Endodermal cell (in vitro differentiated cells): ENCODE measurements at regions not wholly inside any gene's neighbourhood (a gene's known extent, or its start where the extent isn't known, plus 50 kb on each side); places are given as distances from the start of the nearest gene placed in this dataset.

Source experiments
- DNase-seq: peaks from one replicate; pipeline ENCODE4 v3.0.0-alpha.2; 2017
- H3K27ac ChIP-seq: 2 replicates; pipeline ENCODE4 v1.5.1; 2013; ENCODE audit warnings: mild to moderate bottlenecking, low read depth, low read length, moderate library complexity
- H3K27me3 ChIP-seq: 2 replicates; pipeline ENCODE4 v1.6.1; 2013; ENCODE audit warnings: mild to moderate bottlenecking, low read length, moderate library complexity; ENCODE audit not compliant: insufficient read depth, control insufficient read depth, poor library complexity, severe bottlenecking
- H3K36me3 ChIP-seq: 2 replicates; pipeline ENCODE4 v1.7.0; 2013; ENCODE audit warnings: mild to moderate bottlenecking, low read length, moderate library complexity; ENCODE audit not compliant: control insufficient read depth, insufficient read depth
- H3K4me1 ChIP-seq: one replicate; pipeline ENCODE4 v1.7.0; 2013; ENCODE audit warnings: low read length; ENCODE audit not compliant: control insufficient read depth, insufficient read depth
- H3K4me3 ChIP-seq: 2 replicates; pipeline ENCODE4 v1.5.1; 2013; ENCODE audit warnings: mild to moderate bottlenecking, low read length, moderate library complexity
- H3K9ac ChIP-seq: 2 replicates; pipeline ENCODE4 v1.6.1; 2013; ENCODE audit warnings: mild to moderate bottlenecking, low read length, moderate library complexity; ENCODE audit not compliant: poor library complexity, severe bottlenecking; ENCODE audit errors: extremely low read depth
- H3K9me3 ChIP-seq: 2 replicates; pipeline ENCODE4 v1.6.1; 2013; ENCODE audit warnings: mild to moderate bottlenecking, low read length, moderate library complexity; ENCODE audit not compliant: control insufficient read depth
- H3K27ac Mint-ChIP-seq: 2 replicates; pipeline ENCODE4 v1.8.0; 2020; ENCODE audit warnings: mixed read lengths
- H3K27me3 Mint-ChIP-seq: 2 replicates; pipeline ENCODE4 v1.8.0; 2021; ENCODE audit warnings: mild to moderate bottlenecking, mixed read lengths; ENCODE audit not compliant: insufficient read depth
- H3K36me3 Mint-ChIP-seq: 2 replicates; pipeline ENCODE4 v1.8.0; 2020; ENCODE audit warnings: low read depth, mixed read lengths
- H3K4me1 Mint-ChIP-seq: 2 replicates; pipeline ENCODE4 v1.8.0; 2020; ENCODE audit warnings: mixed read lengths
- H3K4me3 Mint-ChIP-seq: 2 replicates; pipeline ENCODE4 v1.8.0; 2020; ENCODE audit warnings: mild to moderate bottlenecking, moderate library complexity, mixed read lengths
- H3K9me3 Mint-ChIP-seq: 2 replicates; pipeline ENCODE4 v1.8.0; 2020; ENCODE audit warnings: mild to moderate bottlenecking, mixed read lengths
- WGBS, 2 experiments: methylation state at CpG; one replicate each; pipeline versions ENCODE4 v1.1.5 to v1.1.7; 2013; ENCODE audit warnings: missing lambda C conversion rate in 2 of 2, mixed read lengths in 1 of 2; ENCODE audit not compliant: insufficient coverage in 1 of 2, insufficient read length in 1 of 2; 5-methylcytosine and 5-hydroxymethylcytosine counted together
- TF ChIP-seq, protein P1 (sequence below): fragments of 200-600 bp; sonication (generic); conservative IDR thresholded peaks from 2 replicates; pipeline ENCODE4 v1.5.0; 2021; ENCODE audit warnings: antibody characterized with exemption, mild to moderate bottlenecking

DNA sequence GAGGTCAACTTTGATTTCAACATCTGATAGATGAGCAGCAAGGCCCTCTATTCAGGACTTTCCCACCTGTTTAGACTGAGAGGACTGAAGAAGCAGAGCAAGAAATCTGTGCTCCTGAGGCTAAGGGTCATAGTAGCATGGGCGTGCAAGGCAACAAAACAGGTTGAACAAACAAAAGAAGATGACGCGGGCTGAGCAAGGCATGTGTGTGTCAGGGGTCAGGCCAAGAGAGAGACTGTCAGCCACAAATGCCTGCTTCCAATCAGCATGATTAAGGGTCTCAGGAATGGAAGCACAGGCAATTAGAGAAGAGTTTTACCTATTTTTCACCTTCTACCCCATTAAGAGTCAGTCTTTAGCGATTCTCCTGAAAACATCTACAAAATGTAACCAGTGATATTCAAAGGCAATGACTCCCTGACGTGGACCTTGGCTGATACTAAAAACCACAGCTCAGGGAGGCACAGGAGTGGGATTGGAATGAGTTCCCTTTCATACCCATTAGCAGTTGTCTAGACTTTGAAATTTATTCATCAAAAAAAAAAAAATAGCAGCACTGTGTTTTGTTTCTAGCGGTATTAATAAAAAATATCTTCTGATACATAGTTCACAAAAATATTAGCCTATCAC is 81.9 kb downstream of the DYNAP start:
- TF ChIP-seq, protein P1, sequence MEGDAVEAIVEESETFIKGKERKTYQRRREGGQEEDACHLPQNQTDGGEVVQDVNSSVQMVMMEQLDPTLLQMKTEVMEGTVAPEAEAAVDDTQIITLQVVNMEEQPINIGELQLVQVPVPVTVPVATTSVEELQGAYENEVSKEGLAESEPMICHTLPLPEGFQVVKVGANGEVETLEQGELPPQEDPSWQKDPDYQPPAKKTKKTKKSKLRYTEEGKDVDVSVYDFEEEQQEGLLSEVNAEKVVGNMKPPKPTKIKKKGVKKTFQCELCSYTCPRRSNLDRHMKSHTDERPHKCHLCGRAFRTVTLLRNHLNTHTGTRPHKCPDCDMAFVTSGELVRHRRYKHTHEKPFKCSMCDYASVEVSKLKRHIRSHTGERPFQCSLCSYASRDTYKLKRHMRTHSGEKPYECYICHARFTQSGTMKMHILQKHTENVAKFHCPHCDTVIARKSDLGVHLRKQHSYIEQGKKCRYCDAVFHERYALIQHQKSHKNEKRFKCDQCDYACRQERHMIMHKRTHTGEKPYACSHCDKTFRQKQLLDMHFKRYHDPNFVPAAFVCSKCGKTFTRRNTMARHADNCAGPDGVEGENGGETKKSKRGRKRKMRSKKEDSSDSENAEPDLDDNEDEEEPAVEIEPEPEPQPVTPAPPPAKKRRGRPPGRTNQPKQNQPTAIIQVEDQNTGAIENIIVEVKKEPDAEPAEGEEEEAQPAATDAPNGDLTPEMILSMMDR = no peak
- Histone ChIP-seq H3K4me3 (no peak overlapping the region), H3K9ac (no peak overlapping the region), H3K27me3 (no peaks in the 10 kb centered on the region), H3K27ac (no peak overlapping the region), H3K9me3 (peaks cover 5% of the 10 kb centered on the region), H3K36me3 (no peaks in the 10 kb centered on the region), H3K4me1 (no peaks in the 10 kb centered on the region)
- Mint-ChIP-seq H3K36me3 (no peaks in the 10 kb centered on the region), H3K4me1 (no peaks in the 10 kb centered on the region), H3K27ac (no peak overlapping the region), H3K9me3 (peaks cover 19% of the 10 kb centered on the region), H3K27me3 (no peaks in the 10 kb centered on the region), H3K4me3 (no peak overlapping the region)
- DNase-seq = no peak
- 85 to 87% methylated on average over 5 of the region's 6 CpGs for WGBS, 2 experiments

DNA sequence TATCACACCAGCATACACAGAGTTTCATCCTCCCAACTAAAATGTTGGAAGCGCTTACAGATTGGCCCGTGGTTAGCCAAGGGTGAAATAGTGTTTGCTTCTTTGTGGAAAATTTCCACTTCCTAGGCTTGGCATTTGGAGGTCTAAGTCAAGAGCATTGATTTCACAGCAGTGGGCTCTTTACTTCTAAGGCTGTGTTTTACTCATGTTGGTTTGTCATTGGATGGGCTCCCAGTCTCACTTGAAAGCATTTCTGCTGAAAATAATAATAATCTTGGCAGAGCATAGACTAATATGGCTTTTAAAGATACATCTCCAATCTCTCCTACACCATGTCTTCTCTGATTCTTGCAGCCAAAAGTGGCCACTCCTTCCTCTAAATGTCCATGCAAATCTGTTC is 82.9 kb downstream of the DYNAP start:
- no peak for DNase-seq
- Histone ChIP-seq H3K36me3 (no peaks in the 10 kb centered on the region), H3K4me1 (no peaks in the 10 kb centered on the region), H3K9me3 (peaks cover 5% of the 10 kb centered on the region), H3K9ac (no peak overlapping the region), H3K4me3 (no peak overlapping the region), H3K27ac (no peak overlapping the region), H3K27me3 (no peaks in the 10 kb centered on the region)
- WGBS, 2 experiments = 94% methylated on average over 2 of the region's 2 CpGs; no CpG with 5 or more reads in 1 of the 2 experiments
- H3K4me1 Mint-ChIP-seq = no peaks in the 10 kb centered on the region
- H3K9me3 Mint-ChIP-seq = peaks cover 13% of the 10 kb centered on the region
- H3K27ac Mint-ChIP-seq = no peak overlapping the region
- H3K27me3 Mint-ChIP-seq = no peaks in the 10 kb centered on the region
- H3K36me3 Mint-ChIP-seq = no peaks in the 10 kb centered on the region
- TF ChIP-seq, protein P1 = no peak
- no peak overlapping the region for H3K4me3 Mint-ChIP-seq

DNA sequence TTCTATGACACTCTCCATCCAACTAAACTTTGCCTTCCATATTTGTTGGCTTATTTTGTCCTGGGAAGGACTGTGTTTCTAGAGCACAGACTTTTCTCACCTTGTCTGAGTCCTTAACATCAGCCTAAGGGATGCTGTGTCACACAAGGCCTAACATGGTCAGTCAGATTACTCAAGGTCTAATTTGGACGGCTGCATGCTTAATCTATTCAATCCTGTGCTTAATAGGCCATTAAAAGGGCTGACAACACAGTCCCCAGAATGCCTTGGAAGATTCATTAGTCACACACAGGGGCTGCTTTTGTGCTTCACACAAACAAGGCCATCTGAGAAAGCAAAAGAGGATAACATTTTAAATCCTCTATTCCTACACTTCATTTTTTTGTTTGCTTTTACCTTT is 84.0 kb downstream of the DYNAP start:
- WGBS, 2 experiments = 71 to 79% methylated on average over 1 of the region's 1 CpG
- Mint-ChIP-seq H3K9me3 (peaks cover 9% of the 10 kb centered on the region), H3K36me3 (no peaks in the 10 kb centered on the region), H3K27me3 (no peaks in the 10 kb centered on the region), H3K27ac (no peak overlapping the region), H3K4me1 (peaks cover 1% of the 10 kb centered on the region), H3K4me3 (no peak overlapping the region)
- Histone ChIP-seq H3K4me1 (no peaks in the 10 kb centered on the region), H3K9ac (no peak overlapping the region), H3K36me3 (no peaks in the 10 kb centered on the region), H3K27me3 (no peaks in the 10 kb centered on the region), H3K4me3 (no peak overlapping the region), H3K27ac (no peak overlapping the region), H3K9me3 (peaks cover 5% of the 10 kb centered on the region)
- TF ChIP-seq, protein P1 = no peak
- no peak for DNase-seq
